CD4-positive, alpha-beta T cell (primary cell): ENCODE measurements at regions not wholly inside any gene's neighbourhood (a gene's known extent, or its start where the extent isn't known, plus 50 kb on each side); places are given as distances from the start of the nearest gene placed in this dataset.

ENCODE experiments used
- ATAC-seq: fragments of 200-7000 bp; cut with Tn5 transposase; one replicate; pipeline ENCODE4 v1.10.0; 2022; ENCODE audit warnings: mild to moderate bottlenecking; ENCODE audit not compliant: poor library complexity
- CTCF ChIA-PET: fragments of 350-600 bp; sonication (Branson Sonifier 250); formaldehyde crosslinking; loops from one replicate; lab custom pipeline; 2021; ENCODE audit warnings: antibody characterized with exemption, inconsistent platforms; lab: Charles Lee
- POLR2A ChIA-PET: fragments of 350-600 bp; sonication (Branson Sonifier 250); formaldehyde crosslinking; loops from one replicate; lab custom pipeline; 2021; ENCODE audit warnings: antibody characterized with exemption, inconsistent platforms; lab: Charles Lee
- DNase-seq, 14 experiments: peaks; one replicate each; pipeline ENCODE4 v3.0.0-alpha.2; 2013 to 2020; ENCODE audit warnings: mixed read lengths in 2 of 14
- H3K27ac ChIP-seq, 2 donors: one replicate each; pipeline versions ENCODE4 v1.5.1 to v1.7.0; 2013; ENCODE audit warnings: low read length in 2 of 2, low read depth in 1 of 2, mild to moderate bottlenecking in 1 of 2
- H3K27me3 ChIP-seq, 2 experiments: 1 replicate in 1 of 2; 2 replicates in 1 of 2; pipeline versions ENCODE4 v1.6.1 to v1.7.0; 2013; ENCODE audit warnings: low read length in 2 of 2, control low read depth in 1 of 2, mild to moderate bottlenecking in 1 of 2, moderate library complexity in 1 of 2; ENCODE audit not compliant: insufficient read depth in 2 of 2, control insufficient read depth in 1 of 2
- H3K36me3 ChIP-seq: one replicate; pipeline ENCODE4 v1.6.1; 2013; ENCODE audit warnings: low read length, control low read depth; ENCODE audit not compliant: insufficient read depth
- H3K4me1 ChIP-seq: one replicate; pipeline ENCODE4 v1.6.1; 2013; ENCODE audit warnings: low read length, control low read depth; ENCODE audit not compliant: insufficient read depth
- H3K4me3 ChIP-seq: one replicate; pipeline ENCODE4 v1.5.1; 2013; ENCODE audit warnings: mild to moderate bottlenecking, low read length, moderate library complexity
- H3K9me3 ChIP-seq, 2 experiments: 1 replicate in 1 of 2; 2 replicates in 1 of 2; pipeline versions ENCODE4 v1.6.1 to v1.7.0; 2013; ENCODE audit warnings: low read length in 2 of 2, mild to moderate bottlenecking in 2 of 2, control low read depth in 1 of 2, moderate library complexity in 1 of 2; ENCODE audit not compliant: control insufficient read depth in 1 of 2, insufficient read depth in 1 of 2
- H3K27ac Mint-ChIP-seq: one replicate; pipeline ENCODE4 v1.8.0; 2020; ENCODE audit warnings: mixed read lengths
- H3K27me3 Mint-ChIP-seq: one replicate; pipeline ENCODE4 v1.8.0; 2021; ENCODE audit warnings: mixed read lengths
- H3K36me3 Mint-ChIP-seq: one replicate; pipeline ENCODE4 v1.8.0; 2021; ENCODE audit warnings: low read depth, mixed read lengths
- H3K4me1 Mint-ChIP-seq: one replicate; pipeline ENCODE4 v1.8.0; 2021; ENCODE audit warnings: low read depth, mixed read lengths
- H3K4me3 Mint-ChIP-seq: one replicate; pipeline ENCODE4 v1.8.0; 2020; ENCODE audit warnings: mild to moderate bottlenecking, mixed read lengths
- H3K9me3 Mint-ChIP-seq: one replicate; pipeline ENCODE4 v1.8.0; 2020; ENCODE audit warnings: mixed read lengths
- CTCF ChIP-seq: fragments of 200-600 bp; IDR thresholded peaks from one replicate; pipeline ENCODE4 v1.8.0; 2022; ENCODE audit warnings: antibody characterized with exemption, mild to moderate bottlenecking
- intact Hi-C, 2 experiments: fragments of 100-400 bp; cut with DNase I in 1 of 2; cut with micrococcal nuclease in 1 of 2; formaldehyde crosslinking; loops; one replicate each; pipeline versions ENCODE4 v1.15.1 to v1.9.0; 2023 to 2025; cut with DNase I, micrococcal nuclease

- Mint-ChIP-seq H3K36me3 (no peaks in the 10 kb centered on the region), H3K27me3 (no peaks in the 10 kb centered on the region), H3K4me1 (no peaks in the 10 kb centered on the region), H3K4me3 (no peak overlapping the region), H3K9me3 (no peaks in the 10 kb centered on the region), H3K27ac (no peak overlapping the region)
- H3K27ac ChIP-seq, result no peak overlapping the region
- H3K9me3 ChIP-seq, result peaks cover 0 to 16% of the 10 kb centered on the region in 2 experiments
- no peaks in the 10 kb centered on the region for H3K4me1 ChIP-seq
- ChIA-PET CTCF (no interaction called here), POLR2A (no interaction called here)
- ATAC-seq (no peak), DNase-seq (no peak)
- TF ChIP-seq CTCF, result no peak
- no peak overlapping the region for H3K4me3 ChIP-seq
- no peaks in the 10 kb centered on the region for H3K36me3 ChIP-seq
- H3K27me3 ChIP-seq, result no peaks in the 10 kb centered on the region
- intact Hi-C loops, result no loop called here
Observed at GRCh38 chr12:124627956-124628355, 60.5 kb upstream of the NCOR2 start.

GRCh38 chr12:124626971-124627411 is 59.6 kb upstream of the NCOR2 start:
- Histone ChIP-seq H3K9me3 (peaks cover 0 to 20% of the 10 kb centered on the region in 2 experiments), H3K27ac (no peak overlapping the region), H3K36me3 (no peaks in the 10 kb centered on the region), H3K4me1 (no peaks in the 10 kb centered on the region), H3K4me3 (no peak overlapping the region), H3K27me3 (no peaks in the 10 kb centered on the region)
- CTCF ChIA-PET, result no interaction called here
- H3K4me1 Mint-ChIP-seq, result no peaks in the 10 kb centered on the region
- no peak overlapping the region for H3K27ac Mint-ChIP-seq
- DNase-seq, result no peak
- H3K36me3 Mint-ChIP-seq, result no peaks in the 10 kb centered on the region
- H3K9me3 Mint-ChIP-seq, result no peaks in the 10 kb centered on the region
- H3K4me3 Mint-ChIP-seq, result no peak overlapping the region
- POLR2A ChIA-PET, result no interaction called here
- no peak for TF ChIP-seq CTCF
- ATAC-seq, result no peak
- H3K27me3 Mint-ChIP-seq, result no peaks in the 10 kb centered on the region
- intact Hi-C loops, result no loop called here

- DNase-seq (peak in 3 of 14 experiments; percentile 25 to 70 (median 63)), ATAC-seq (no peak)
- Histone ChIP-seq H3K36me3 (no peaks in the 10 kb centered on the region), H3K4me1 (no peaks in the 10 kb centered on the region), H3K9me3 (peaks cover 0 to 20% of the 10 kb centered on the region in 2 experiments), H3K27ac (no peak overlapping the region), H3K27me3 (no peaks in the 10 kb centered on the region), H3K4me3 (no peak overlapping the region)
- no peak for TF ChIP-seq CTCF
- Mint-ChIP-seq H3K36me3 (no peaks in the 10 kb centered on the region), H3K4me1 (no peaks in the 10 kb centered on the region), H3K27me3 (no peaks in the 10 kb centered on the region), H3K9me3 (no peaks in the 10 kb centered on the region), H3K27ac (no peak overlapping the region), H3K4me3 (no peak overlapping the region)
- intact Hi-C loops, result no loop called here
- ChIA-PET POLR2A (no interaction called here), CTCF (no interaction called here)
Observed at GRCh38 chr12:124625867-124626675, 58.7 kb upstream of the NCOR2 start.
